ENCODE measurements at regions not wholly inside any gene's neighbourhood (a gene's known extent, or its start where the extent isn't known, plus 50 kb on each side); places are given as distances from the start of the nearest gene placed in this dataset.

- TF ChIP-seq ZBTB33 (IDR thresholded peaks at IDR 0.05; ENCODE audit: borderline replicate concordance, low read depth) (no peak), TCF12 (IDR thresholded peaks at IDR 0.05) (no peak), NFIC (IDR thresholded peaks at IDR 0.05; ENCODE audit: borderline replicate concordance) (no peak), MEF2A (IDR thresholded peaks at IDR 0.05; ENCODE audit: borderline replicate concordance, low read depth) (no peak), FOXJ3 (CRISPR knock-in tag; IDR thresholded peaks at IDR 0.05) (no peak), TEAD4 (IDR thresholded peaks at IDR 0.05; ENCODE audit: borderline replicate concordance, insufficient read depth) (no peak), EP300 (IDR thresholded peaks at IDR 0.05; ENCODE audit: borderline replicate concordance in 1 of 2, low read depth in 1 of 2, low read length in 1 of 2) (no peak), CTCF (IDR thresholded peaks at IDR 0.05) (no peak), YY1 (IDR thresholded peaks at IDR 0.05; ENCODE audit: low read depth) (no peak), GATA2 (CRISPR knock-in tag; IDR thresholded peaks at IDR 0.05) (no peak)
- TF ChIP-seq, protein P1, sequence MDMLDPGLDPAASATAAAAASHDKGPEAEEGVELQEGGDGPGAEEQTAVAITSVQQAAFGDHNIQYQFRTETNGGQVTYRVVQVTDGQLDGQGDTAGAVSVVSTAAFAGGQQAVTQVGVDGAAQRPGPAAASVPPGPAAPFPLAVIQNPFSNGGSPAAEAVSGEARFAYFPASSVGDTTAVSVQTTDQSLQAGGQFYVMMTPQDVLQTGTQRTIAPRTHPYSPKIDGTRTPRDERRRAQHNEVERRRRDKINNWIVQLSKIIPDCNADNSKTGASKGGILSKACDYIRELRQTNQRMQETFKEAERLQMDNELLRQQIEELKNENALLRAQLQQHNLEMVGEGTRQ (IDR thresholded peaks at IDR 0.05; ENCODE audit: borderline replicate concordance, low read depth, low read length), result no peak
Observed at GRCh38 chr3:88758676-88759075, 348.7 kb upstream of the EPHA3 start.

DNA sequence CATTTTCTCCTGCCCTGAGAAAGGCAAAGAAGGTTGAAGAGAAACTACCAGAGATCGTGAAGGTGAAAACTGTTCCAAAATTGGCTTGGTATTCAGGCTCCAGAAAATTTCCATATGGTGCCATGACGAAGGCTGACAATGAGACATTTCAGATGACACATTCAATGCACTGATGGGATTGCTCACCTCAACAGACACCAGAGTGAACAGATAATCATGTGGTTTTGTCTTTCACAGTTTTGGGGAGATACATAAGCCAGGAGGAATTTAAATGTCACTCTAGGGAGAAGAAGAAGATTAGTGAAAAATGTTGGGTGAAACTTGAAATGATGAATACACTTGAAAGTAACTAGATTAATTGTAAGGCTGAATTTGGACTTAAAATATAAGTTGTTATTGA, 339.7 kb upstream of the EPHA3 start:
- no peak overlapping the region for H3K4me2 ChIP-seq
- no peaks in the 10 kb centered on the region for H3F3A ChIP-seq (replicated peaks; ENCODE audit: insufficient read depth)
- no peak overlapping the region for H3K27ac ChIP-seq (ENCODE audit: low read depth in 2 of 2, low read length in 1 of 2)
- ChIA-PET POLR2A (no interaction called here), CTCF (no interaction called here)
- no peaks in the 10 kb centered on the region for H3K79me2 ChIP-seq (ENCODE audit: insufficient read depth)
- no peaks in the 10 kb centered on the region for H4K20me1 ChIP-seq (ENCODE audit: insufficient read depth)
- H3K4me3 ChIP-seq (ENCODE audit: low read depth in 2 of 2, low read length in 1 of 2), result no peak overlapping the region
- no peak overlapping the region for H2AFZ ChIP-seq (ENCODE audit: low read depth)
- no peaks in the 10 kb centered on the region for H3K4me1 ChIP-seq (ENCODE audit: control insufficient read depth in 1 of 2, insufficient read depth in 2 of 2, low read depth in 1 of 2, low read length in 1 of 2)
- DNase-seq, result no peak
- no peaks in the 10 kb centered on the region for H3K27me3 ChIP-seq (ENCODE audit: insufficient read depth)
- no peaks in the 10 kb centered on the region for H3K36me3 ChIP-seq (replicated peaks in 1 of 2; ENCODE audit: control insufficient read depth in 1 of 2, insufficient read depth in 2 of 2, low read length in 1 of 2)
- 4% methylated on average over 2 of the region's 2 CpGs for WGBS (ENCODE audit: low lambda C conversion rate)
- no peaks in the 10 kb centered on the region for H3K9me2 ChIP-seq
- no peak overlapping the region for H3K9ac ChIP-seq
- H3K9me3 ChIP-seq, result no peaks in the 10 kb centered on the region
- TF ChIP-seq NFIC (IDR thresholded peaks at IDR 0.05; ENCODE audit: borderline replicate concordance), result no peak
- no peak for TF ChIP-seq GABPA (IDR thresholded peaks at IDR 0.05; ENCODE audit: low read depth)
- TF ChIP-seq, protein P1 (IDR thresholded peaks at IDR 0.05; ENCODE audit: borderline replicate concordance, low read depth, low read length), result no peak
- TF ChIP-seq ZBTB33 (IDR thresholded peaks at IDR 0.05; ENCODE audit: borderline replicate concordance, low read depth), result no peak
- no peak for TF ChIP-seq RXRA (IDR thresholded peaks at IDR 0.05; ENCODE audit: borderline replicate concordance, low read depth)
- TF ChIP-seq IRF3 (IDR thresholded peaks at IDR 0.05; ENCODE audit: low read depth, low read length), result no peak
- TF ChIP-seq RFX5 (IDR thresholded peaks at IDR 0.05; ENCODE audit: low read length), result no peak
- no peak for TF ChIP-seq YY1 (IDR thresholded peaks at IDR 0.05; ENCODE audit: low read depth)

More at GRCh38 chr3:88758676-88759075, 348.7 kb upstream of the EPHA3 start:
- Histone ChIP-seq H3K27ac (ENCODE audit: low read depth in 2 of 2, low read length in 1 of 2) (no peak overlapping the region), H3F3A (replicated peaks; ENCODE audit: insufficient read depth) (no peaks in the 10 kb centered on the region), H2AFZ (ENCODE audit: low read depth) (no peak overlapping the region), H3K4me3 (ENCODE audit: low read depth in 2 of 2, low read length in 1 of 2) (no peak overlapping the region), H3K4me1 (ENCODE audit: control insufficient read depth in 1 of 2, insufficient read depth in 2 of 2, low read depth in 1 of 2, low read length in 1 of 2) (no peaks in the 10 kb centered on the region), H3K9me3 (no peaks in the 10 kb centered on the region), H3K9ac (no peak overlapping the region), H3K4me2 (no peak overlapping the region), H3K27me3 (ENCODE audit: insufficient read depth) (no peaks in the 10 kb centered on the region), H3K9me2 (no peaks in the 10 kb centered on the region), H3K36me3 (replicated peaks in 1 of 2; ENCODE audit: control insufficient read depth in 1 of 2, insufficient read depth in 2 of 2, low read length in 1 of 2) (no peaks in the 10 kb centered on the region), H4K20me1 (ENCODE audit: insufficient read depth) (no peaks in the 10 kb centered on the region), H3K79me2 (ENCODE audit: insufficient read depth) (no peaks in the 10 kb centered on the region)
- no peak for DNase-seq
- ChIA-PET POLR2A (no interaction called here), CTCF (no interaction called here)
- 4% methylated on average over 1 of the region's 1 CpG for WGBS (ENCODE audit: low lambda C conversion rate)
